IMR-90 (cell line): ENCODE measurements at regions not wholly inside any gene's neighbourhood (a gene's known extent, or its start where the extent isn't known, plus 50 kb on each side); places are given as distances from the start of the nearest gene placed in this dataset.

ENCODE experiments used
- ATAC-seq: fragments of 200-7000 bp; cut with Tn5 transposase; 2 replicates; pipeline ENCODE4 v1.9.1; 2020; ENCODE audit warnings: low read depth, mild to moderate bottlenecking, moderate library complexity
- BruUV-seq: library from RNA; stranded (reverse); fragments of 400-500 nt; replicated peaks from 2 replicates; lab custom pipeline; 2021; lab: Mats Ljungman, UMichigan
- CTCF ChIA-PET: fragments of 300-600 bp; formaldehyde crosslinking; extraction: SDS; loops from one replicate; lab custom pipeline; 2021; ENCODE audit warnings: antibody characterized with exemption; lab: Yijun Ruan, JAX
- POLR2A ChIA-PET: fragments of 300-600 bp; sonication (Branson Sonifier 250); formaldehyde crosslinking; loops from one replicate; lab custom pipeline; 2022; ENCODE audit warnings: antibody characterized with exemption; ENCODE audit not compliant: unreplicated experiment; lab: Charles Lee
- DNase-seq: peaks from one replicate; pipeline ENCODE4 v3.0.0; 2013
- H2AFZ ChIP-seq: replicated peaks from 2 replicates; pipeline ENCODE3; 2013; ENCODE audit warnings: low read length, mild to moderate bottlenecking; ENCODE audit not compliant: poor library complexity
- H2AK5ac ChIP-seq: 2 replicates; pipeline ENCODE4 v1.6.1; 2013; ENCODE audit warnings: low read depth, low read length, inconsistent platforms
- H2AK9ac ChIP-seq: replicated peaks from 2 replicates; pipeline ENCODE3; 2013; ENCODE audit warnings: mild to moderate bottlenecking, low read depth, low read length, moderate library complexity; ENCODE audit not compliant: poor library complexity
- H2BK120ac ChIP-seq: 2 replicates; pipeline ENCODE4 v1.6.1; 2013; ENCODE audit warnings: low read depth, low read length, inconsistent platforms
- H2BK15ac ChIP-seq: 3 replicates; pipeline ENCODE4 v1.6.1; 2013; ENCODE audit warnings: low read depth, low read length, inconsistent platforms
- H2BK20ac ChIP-seq: 2 replicates; pipeline ENCODE4 v1.6.1; 2013; ENCODE audit warnings: low read depth, mild to moderate bottlenecking, inconsistent platforms, low read length, moderate library complexity
- H2BK5ac ChIP-seq: 2 replicates; pipeline ENCODE4 v1.6.1; 2013; ENCODE audit warnings: mild to moderate bottlenecking, low read depth, low read length, inconsistent platforms; ENCODE audit not compliant: poor library complexity, severe bottlenecking
- H3K14ac ChIP-seq: replicated peaks from 2 replicates; pipeline ENCODE4 v1.6.1; 2013; ENCODE audit warnings: low read depth, low read length, inconsistent platforms
- H3K18ac ChIP-seq: 2 replicates; pipeline ENCODE4 v1.6.1; 2013; ENCODE audit warnings: low read depth, low read length, control low read depth
- H3K23ac ChIP-seq: 2 replicates; pipeline ENCODE4 v1.6.1; 2013; ENCODE audit warnings: low read depth, low read length, inconsistent platforms
- H3K27ac ChIP-seq: 2 replicates; pipeline ENCODE4 v1.5.1; 2013; ENCODE audit warnings: mild to moderate bottlenecking, control low read depth, low read length; ENCODE audit not compliant: insufficient read depth
- H3K27me3 ChIP-seq: 2 replicates; pipeline ENCODE4 v1.6.1; 2013; ENCODE audit warnings: low read length; ENCODE audit not compliant: control insufficient read depth, insufficient read depth
- H3K36me3 ChIP-seq: 2 replicates; pipeline ENCODE4 v1.6.1; 2013; ENCODE audit warnings: low read length, mixed read lengths; ENCODE audit not compliant: control insufficient read depth, insufficient read depth
- H3K4ac ChIP-seq: 2 replicates; pipeline ENCODE4 v1.6.1; 2013; ENCODE audit warnings: low read depth, low read length, inconsistent platforms
- H3K4me1 ChIP-seq: 2 replicates; pipeline ENCODE4 v1.6.1; 2013; ENCODE audit warnings: low read length, mixed read lengths; ENCODE audit not compliant: control insufficient read depth, insufficient read depth
- H3K4me2 ChIP-seq: 2 replicates; pipeline ENCODE4 v1.6.1; 2013; ENCODE audit warnings: low read depth, mild to moderate bottlenecking, control low read depth, low read length, moderate library complexity
- H3K4me3 ChIP-seq: 2 replicates; pipeline ENCODE4 v1.5.1; 2013; ENCODE audit warnings: low read depth, mild to moderate bottlenecking, control low read depth, low read length, moderate library complexity; ENCODE audit not compliant: insufficient read depth
- H3K56ac ChIP-seq: 2 replicates; pipeline ENCODE4 v1.6.1; 2013; ENCODE audit warnings: low read length, inconsistent platforms; ENCODE audit not compliant: insufficient read depth; ENCODE audit errors: extremely low read depth
- H3K79me1 ChIP-seq, 2 experiments: 2 replicates each; pipeline ENCODE4 v1.6.1; 2013; ENCODE audit warnings: low read length in 2 of 2, inconsistent platforms in 1 of 2, low read depth in 1 of 2
- H3K9ac ChIP-seq: 2 replicates; pipeline ENCODE4 v1.6.1; 2013; ENCODE audit warnings: low read depth, low read length, control low read depth
- H3K9me1 ChIP-seq: 2 replicates; pipeline ENCODE4 v1.6.1; 2013; ENCODE audit warnings: low read length, inconsistent platforms; ENCODE audit not compliant: insufficient read depth
- H3K9me3 ChIP-seq: 2 replicates; pipeline ENCODE4 v1.6.1; 2013; ENCODE audit warnings: low read length; ENCODE audit not compliant: control insufficient read depth, insufficient read depth
- H4K20me1 ChIP-seq: 2 replicates; pipeline ENCODE4 v1.6.1; 2013; ENCODE audit warnings: low read length, inconsistent platforms; ENCODE audit not compliant: insufficient read depth
- H4K5ac ChIP-seq: 2 replicates; pipeline ENCODE4 v1.6.1; 2013; ENCODE audit warnings: mild to moderate bottlenecking, low read depth, low read length, control low read depth
- H4K8ac ChIP-seq, 2 experiments: 2 replicates each; pipeline ENCODE4 v1.6.1; 2013; ENCODE audit warnings: low read depth in 2 of 2, low read length in 2 of 2, control low read depth in 1 of 2, inconsistent platforms in 1 of 2
- H4K91ac ChIP-seq: 2 replicates; pipeline ENCODE4 v1.6.1; 2013; ENCODE audit warnings: low read depth, low read length, inconsistent platforms; ENCODE audit not compliant: insufficient read depth
- CTCF ChIP-seq: conservative IDR thresholded peaks from 2 replicates; pipeline ENCODE4 v1.5.1; 2012; ENCODE audit warnings: mild to moderate bottlenecking, low read depth, low read length, improper control_type of control experiment
- MAFK ChIP-seq: IDR thresholded peaks from 2 replicates; pipeline ENCODE4 v1.6.1; 2012; ENCODE audit warnings: low read depth, low read length, improper control_type of control experiment
- MXI1 ChIP-seq: IDR thresholded peaks from 2 replicates; pipeline ENCODE4 v1.6.1; 2012; ENCODE audit warnings: low read depth, mild to moderate bottlenecking, low read length, moderate library complexity, borderline replicate concordance
- POLR2A ChIP-seq: IDR thresholded peaks from 2 replicates; pipeline ENCODE4 v1.6.1; 2012; ENCODE audit warnings: mild to moderate bottlenecking, low read depth, low read length
- RFX5 ChIP-seq: IDR thresholded peaks from 2 replicates; pipeline ENCODE4 v1.8.0; 2012; ENCODE audit warnings: low read depth, mild to moderate bottlenecking, low read length, moderate library complexity
- SMC3 ChIP-seq: fragments of 150-350 bp; IDR thresholded peaks from 2 replicates; pipeline ENCODE4 v1.6.1; 2016; ENCODE audit warnings: low read depth, mild to moderate bottlenecking, antibody characterized with exemption, low read length, moderate library complexity
- WGBS, 2 experiments: methylation state at CpG; one replicate each; pipeline versions ENCODE4 v1.1.5 to v1.1.7; 2013; ENCODE audit warnings: missing lambda C conversion rate in 2 of 2; ENCODE audit not compliant: insufficient read length in 1 of 2; ENCODE audit errors: extremely low coverage in 2 of 2; 5-methylcytosine and 5-hydroxymethylcytosine counted together
- dilution Hi-C: fragments of 300-500 bp; cut with HindIII; formaldehyde crosslinking; loops from one replicate; pipeline ENCODE4 v1.14.3; 2018; ENCODE audit warnings: low sequenced_read_pairs; ENCODE audit not compliant: unreplicated experiment
- in situ Hi-C: fragments of 300-500 bp; cut with MboI; formaldehyde crosslinking; loops from 3 replicates; pipeline ENCODE4 v1.14.3; 2019; ENCODE audit warnings: low sequenced_read_pairs, inconsistent platforms, mixed read lengths
- intact Hi-C: fragments of 100-400 bp; cut with micrococcal nuclease; formaldehyde crosslinking; loops from 2 replicates; pipeline ENCODE4 v1.10.0; 2022

- intact Hi-C loops: no loop called here
These were observed 896.3 kb downstream of the TSN start for GRCh38 chr2:122651780-122652179.

More at GRCh38 chr2:122651780-122652179, 896.3 kb downstream of the TSN start:
- Histone ChIP-seq H3K9me3 (peaks cover 2% of the 10 kb centered on the region), H3K23ac (no peak overlapping the region), H2AK5ac (no peak overlapping the region), H4K5ac (no peak overlapping the region), H4K20me1 (no peaks in the 10 kb centered on the region), H3K4me2 (no peak overlapping the region), H2AK9ac (no peak overlapping the region), H3K4ac (no peak overlapping the region), H3K18ac (no peak overlapping the region), H3K14ac (no peak overlapping the region), H3K36me3 (no peaks in the 10 kb centered on the region), H3K56ac (no peak overlapping the region), H2BK5ac (no peak overlapping the region), H2BK20ac (no peak overlapping the region), H3K27ac (no peak overlapping the region), H3K9ac (no peak overlapping the region), H3K4me3 (no peak overlapping the region), H2AFZ (no peak overlapping the region), H2BK15ac (no peak overlapping the region), H3K4me1 (no peaks in the 10 kb centered on the region), H4K8ac (no peak overlapping the region), H3K27me3 (no peaks in the 10 kb centered on the region), H3K79me1 (no peaks in the 10 kb centered on the region), H4K91ac (no peak overlapping the region), H3K9me1 (no peaks in the 10 kb centered on the region), H2BK120ac (no peak overlapping the region)
- dilution Hi-C loops: no loop called here
- DNase-seq (no peak), ATAC-seq (no peak)
- POLR2A ChIA-PET: no interaction called here
- TF ChIP-seq MXI1 (no peak), CTCF (no peak), SMC3 (no peak), RFX5 (no peak), POLR2A (no peak), MAFK (no peak)
- BruUV-seq: no TSS peak
- WGBS, 2 experiments: no CpG with 5 or more reads among the region's 2 CpGs
- in situ Hi-C loops: no loop called here
- CTCF ChIA-PET: no interaction called here
